ENCODE measurements at regions not wholly inside any gene's neighbourhood (a gene's known extent, or its start where the extent isn't known, plus 50 kb on each side); places are given as distances from the start of the nearest gene placed in this dataset.

GRCh38 chr12:34376133-34376799 is 354.0 kb downstream of the ALG10 start:
- DNase-seq (ENCODE audit: low read depth): no peak

DNA sequence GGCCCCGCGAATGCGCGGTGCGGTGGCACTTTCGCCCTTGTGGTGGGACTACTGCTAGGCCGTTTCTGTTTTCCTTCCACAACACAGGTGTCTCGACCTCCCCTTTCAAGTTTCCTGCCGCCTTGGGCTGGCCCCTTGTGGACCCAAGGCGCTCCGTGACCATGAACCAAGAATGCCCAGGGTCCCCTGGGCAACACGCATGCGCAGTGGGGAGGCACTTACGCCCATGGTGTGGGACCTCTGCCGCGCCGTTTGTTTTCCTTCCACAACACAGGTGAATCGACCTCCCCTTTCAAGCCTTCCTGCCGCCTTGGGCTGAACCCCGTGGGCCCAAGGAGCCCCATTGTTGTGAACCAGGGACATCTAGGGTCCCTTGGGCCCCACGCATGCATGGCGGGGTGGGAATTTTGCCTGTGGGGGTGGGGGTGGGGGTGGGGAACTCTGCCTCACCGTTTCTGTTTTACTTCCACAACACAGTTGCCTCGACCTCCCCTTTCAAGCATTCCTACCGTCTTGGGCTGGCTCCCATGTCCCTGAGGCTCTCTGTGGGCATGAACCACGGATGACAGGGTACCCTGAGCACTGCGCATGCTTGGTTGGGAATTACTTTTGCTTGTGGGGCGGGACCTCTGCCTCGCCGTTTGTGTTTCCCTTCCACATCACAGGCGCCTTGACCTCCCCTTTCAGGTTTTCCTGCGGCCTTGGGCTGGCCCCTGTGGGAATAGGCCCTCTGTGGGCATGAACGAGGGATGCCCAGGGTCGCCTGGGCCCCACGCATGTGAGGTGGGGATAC is 355.1 kb downstream of the ALG10 start:
- DNase-seq (ENCODE audit: low read depth): no peak

GRCh38 chr12:34379142-34379541 is 356.8 kb downstream of the ALG10 start:
- DNase-seq (ENCODE audit: low read depth): no peak

- DNase-seq (ENCODE audit: low read depth): no peak
Measured at GRCh38 chr12:34384693-34385092, 362.4 kb downstream of the ALG10 start.

DNA sequence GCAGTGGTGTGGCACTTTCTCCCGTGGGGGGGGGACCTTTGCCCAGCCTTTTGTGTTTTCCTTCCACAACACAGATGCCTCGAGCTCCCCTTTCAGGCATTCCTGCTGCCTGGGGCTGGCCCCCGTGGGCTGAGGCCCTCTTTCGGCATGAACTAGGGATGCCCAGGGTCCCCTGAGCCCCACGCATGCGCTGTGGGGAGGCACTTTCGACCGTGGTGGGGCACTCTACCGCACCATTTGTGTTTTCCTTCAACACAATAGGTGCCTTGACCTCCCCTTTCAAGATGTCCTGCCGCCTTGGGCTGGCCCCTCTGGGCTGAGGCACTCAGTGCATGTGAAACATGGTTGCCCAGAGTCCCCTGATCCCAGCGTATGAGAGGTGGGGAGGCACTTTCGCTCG is 363.7 kb downstream of the ALG10 start:
- DNase-seq (ENCODE audit: low read depth): no peak

DNA sequence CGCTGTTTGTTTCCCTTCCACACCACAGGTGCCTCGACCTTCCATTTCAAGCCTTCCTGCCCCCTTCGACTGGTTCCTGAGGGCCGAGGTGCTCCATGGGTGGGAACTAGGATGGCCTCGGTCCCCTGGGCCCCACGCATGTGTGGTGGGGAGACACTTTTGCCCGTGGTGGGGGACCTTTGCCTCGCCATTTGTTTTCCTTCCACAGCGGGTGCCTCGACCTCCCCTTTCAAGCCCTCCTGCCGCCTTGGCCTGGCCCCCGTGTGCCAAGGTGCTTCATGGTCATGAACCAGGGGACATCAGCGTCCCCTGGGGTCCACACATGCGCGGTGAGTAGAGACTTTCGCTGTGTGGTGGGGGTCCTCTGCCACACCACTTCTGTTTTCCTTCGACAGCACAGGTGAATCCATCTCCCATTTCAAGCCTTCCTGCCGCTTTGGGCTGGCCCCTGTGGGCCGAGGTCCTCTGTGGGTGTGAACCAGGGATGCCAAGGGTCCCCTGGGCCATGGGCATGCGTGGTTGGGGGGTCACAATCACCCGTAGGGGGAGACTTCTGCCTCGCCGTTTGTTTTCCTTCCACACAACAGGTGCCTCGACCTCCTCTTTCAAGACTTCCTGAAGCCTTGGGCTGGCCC is 364.4 kb downstream of the ALG10 start:
- DNase-seq (ENCODE audit: low read depth): no peak

DNA sequence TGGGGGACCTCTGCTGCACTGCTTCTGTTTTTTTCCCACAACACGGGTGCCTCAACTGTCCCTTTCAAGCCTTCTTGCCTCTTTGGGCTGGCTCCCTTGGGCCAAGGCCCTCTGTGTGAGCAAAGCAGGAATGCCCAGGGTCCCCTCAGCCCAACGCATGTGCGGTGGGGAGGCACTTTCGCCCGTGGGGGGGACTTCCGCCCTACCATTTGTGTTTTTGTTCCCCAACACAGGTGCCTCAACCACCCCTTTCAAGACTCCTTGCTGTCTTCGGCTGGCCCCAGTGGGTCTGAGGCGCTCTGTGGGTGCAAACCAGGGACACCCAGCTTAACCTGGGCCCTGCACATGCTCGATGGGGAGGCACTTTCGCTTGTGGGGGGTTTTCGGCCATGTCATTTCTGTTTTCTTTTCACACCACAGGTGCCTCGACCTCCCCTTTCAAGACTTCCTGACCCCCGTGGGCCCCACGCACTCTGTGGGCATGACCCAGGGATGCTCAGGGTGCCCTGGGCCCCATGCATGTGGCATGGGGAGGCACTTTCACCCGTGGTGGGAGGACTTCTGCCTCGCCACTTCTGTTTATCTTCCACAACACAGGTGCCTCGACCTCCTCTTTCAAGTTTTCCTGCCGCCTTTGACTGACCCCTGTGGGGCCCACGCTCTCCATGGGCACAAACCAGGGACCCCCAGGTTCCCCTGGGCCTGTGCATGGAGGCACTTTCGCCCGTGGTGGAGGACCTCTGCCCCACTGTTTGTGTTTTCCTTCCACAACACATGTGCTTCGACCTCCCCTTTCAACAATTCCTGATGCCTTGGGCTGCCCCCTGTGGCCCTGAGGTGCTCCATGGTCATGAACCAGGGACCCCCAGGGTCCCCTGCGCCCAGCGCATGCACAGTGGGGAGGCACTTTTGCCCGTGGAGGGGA is 365.7 kb downstream of the ALG10 start:
- DNase-seq (ENCODE audit: low read depth): no peak

GRCh38 chr12:34388636-34389377 is 366.5 kb downstream of the ALG10 start:
- DNase-seq (ENCODE audit: low read depth): no peak

GRCh38 chr12:34389378-34390170 is 367.3 kb downstream of the ALG10 start:
- no peak for DNase-seq (ENCODE audit: low read depth)

DNA sequence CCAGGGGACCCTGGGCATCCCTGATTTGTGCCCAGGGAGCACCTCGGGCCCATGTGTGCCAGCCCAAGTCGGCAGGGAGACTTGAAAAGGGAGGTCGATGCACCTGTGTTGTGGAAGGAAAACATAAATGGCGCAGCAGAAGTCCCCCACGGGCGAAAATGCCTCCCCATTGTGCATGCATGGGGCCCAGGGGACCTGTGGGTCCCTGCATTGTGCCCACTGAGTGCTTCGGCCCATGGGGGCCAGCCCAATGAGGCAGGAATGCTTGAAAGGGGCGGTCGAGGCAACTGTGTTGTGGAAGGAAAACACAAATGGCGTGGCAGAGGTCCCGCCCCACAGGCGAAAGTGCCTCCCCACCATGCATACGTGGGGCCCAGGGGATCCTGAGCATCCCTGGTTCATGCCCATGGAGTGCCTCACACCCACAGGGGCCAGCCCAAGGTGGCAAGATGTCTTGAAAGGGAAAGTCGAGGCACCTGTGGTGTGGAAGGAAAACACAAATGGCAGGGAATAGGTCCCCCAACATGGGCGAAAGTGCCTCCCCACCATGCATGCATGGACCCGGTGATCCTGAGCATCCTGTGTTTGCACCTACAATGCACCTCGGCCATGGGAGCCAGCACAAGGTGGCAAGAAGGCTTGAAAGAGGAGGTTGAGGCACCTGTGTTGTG is 368.0 kb downstream of the ALG10 start:
- no peak for DNase-seq (ENCODE audit: low read depth)

GRCh38 chr12:34390846-34391700 is 368.8 kb downstream of the ALG10 start:
- no peak for DNase-seq (ENCODE audit: low read depth)

DNA sequence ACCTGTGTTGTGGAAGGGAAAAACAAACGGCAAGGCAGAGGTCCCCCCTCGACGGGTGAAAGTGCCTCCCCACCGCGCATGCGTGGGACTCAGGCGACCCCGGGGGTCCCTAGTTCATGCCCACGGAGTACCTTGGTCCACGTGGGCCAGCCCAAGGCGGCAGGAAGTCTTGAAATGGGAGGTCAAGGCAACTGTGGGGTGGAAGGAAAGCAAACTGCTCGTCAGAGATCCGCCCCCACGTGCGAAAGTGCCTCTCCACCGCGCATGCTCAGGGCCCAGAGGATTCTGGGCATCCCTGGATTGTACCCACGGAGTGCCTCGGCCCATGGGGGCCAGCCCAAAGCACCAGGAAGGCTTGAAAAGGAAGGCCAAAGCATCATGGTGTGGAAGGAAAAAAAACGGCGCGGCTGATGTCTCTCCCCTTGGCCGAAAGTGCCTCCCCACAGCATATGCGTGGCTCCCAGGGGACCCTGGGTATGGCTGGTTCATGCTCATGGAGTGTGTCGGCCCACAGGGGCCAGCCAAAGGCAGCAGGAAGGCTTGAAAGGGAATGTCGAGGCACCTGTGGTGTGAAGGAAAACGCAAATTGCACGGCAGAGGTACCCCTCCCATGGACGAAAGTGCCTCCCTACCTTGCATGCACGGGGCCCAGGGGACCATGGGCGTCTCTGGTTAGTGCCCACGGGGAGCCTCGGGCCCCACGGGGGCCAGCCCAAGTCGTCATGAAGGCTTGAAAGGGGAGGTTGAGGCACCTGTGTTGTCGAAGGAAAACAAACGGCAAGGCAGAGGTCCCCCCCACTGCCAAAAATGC is 369.7 kb downstream of the ALG10 start:
- no peak for DNase-seq (ENCODE audit: low read depth)

GRCh38 chr12:34392741-34393085 is 370.4 kb downstream of the ALG10 start:
- DNase-seq (ENCODE audit: low read depth): no peak

- no peak for DNase-seq (ENCODE audit: low read depth)
Measured at GRCh38 chr12:34393086-34393820, 371.0 kb downstream of the ALG10 start.

GRCh38 chr12:34393821-34394150 is 371.5 kb downstream of the ALG10 start:
- no peak for DNase-seq (ENCODE audit: low read depth)

GRCh38 chr12:34394211-34395055 is 372.1 kb downstream of the ALG10 start:
- no peak for DNase-seq (ENCODE audit: low read depth)

Measured in activated T-cell treated with anti-CD3 and anti-CD28 coated beads for 24 hours (primary cell).